ENCODE measurements at regions not wholly inside any gene's neighbourhood (a gene's known extent, or its start where the extent isn't known, plus 50 kb on each side); places are given as distances from the start of the nearest gene placed in this dataset.

DNA sequence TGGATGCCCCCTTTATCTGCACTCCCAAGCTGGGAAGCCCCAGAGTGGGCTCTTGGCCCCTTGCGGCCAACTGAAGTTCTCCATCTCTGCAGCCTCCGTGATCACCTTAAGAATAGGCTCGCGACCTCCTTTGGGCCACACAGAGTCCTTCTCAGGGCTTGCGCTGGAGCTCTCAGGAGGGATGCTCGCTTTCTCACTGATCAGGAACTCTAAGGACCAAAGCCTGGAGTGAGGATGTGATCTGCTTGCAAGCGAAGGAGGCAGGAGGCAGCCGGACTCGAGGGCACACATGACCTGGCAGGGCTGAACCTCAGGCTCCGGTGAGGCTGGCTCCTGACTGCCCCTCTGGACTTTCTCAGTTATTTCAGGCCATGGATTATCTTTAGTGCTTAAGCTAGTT is 192.1 kb upstream of the MKI67 start:
- no peak for DNase-seq

DNA sequence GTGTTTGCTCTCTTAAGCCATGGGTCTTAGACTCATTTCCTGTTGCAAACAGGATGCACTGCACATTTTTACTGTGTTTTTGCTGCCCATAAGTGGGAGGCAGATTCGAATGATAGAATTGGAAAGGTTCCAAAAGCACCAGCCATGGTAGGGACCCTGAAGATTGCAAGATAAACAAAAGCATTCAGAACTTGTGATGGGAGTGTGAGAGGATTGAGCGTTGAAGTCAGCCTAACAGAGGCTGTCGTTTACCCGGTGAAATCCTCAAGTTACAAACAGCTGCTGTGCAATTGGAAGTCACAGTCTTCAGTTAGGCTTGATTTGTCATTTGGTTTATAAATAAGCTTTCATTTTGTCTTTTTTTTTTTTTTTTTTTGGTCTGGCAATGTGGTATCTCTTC is 192.7 kb upstream of the MKI67 start:
- no peak for DNase-seq

DNA sequence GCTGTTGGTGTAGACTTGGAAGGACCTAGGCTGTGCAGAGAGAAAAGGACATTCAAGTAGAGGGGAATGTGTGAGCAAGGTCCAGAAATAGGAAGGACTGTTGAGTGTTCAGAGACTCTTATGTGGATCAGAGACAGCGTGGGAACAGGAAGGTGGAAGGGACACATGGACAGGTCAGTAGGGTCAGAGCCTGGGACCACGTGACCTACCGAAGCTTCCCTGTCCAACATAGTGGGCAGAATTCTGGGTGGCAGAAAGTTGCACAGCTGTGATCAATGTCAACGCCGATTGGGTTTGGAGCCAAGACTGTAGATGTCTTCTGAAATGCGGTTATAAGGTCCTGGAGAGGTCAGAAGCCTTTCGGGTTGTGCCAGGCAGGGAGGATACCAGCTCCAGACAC is 195.9 kb upstream of the MKI67 start:
- DNase-seq = no peak

DNA sequence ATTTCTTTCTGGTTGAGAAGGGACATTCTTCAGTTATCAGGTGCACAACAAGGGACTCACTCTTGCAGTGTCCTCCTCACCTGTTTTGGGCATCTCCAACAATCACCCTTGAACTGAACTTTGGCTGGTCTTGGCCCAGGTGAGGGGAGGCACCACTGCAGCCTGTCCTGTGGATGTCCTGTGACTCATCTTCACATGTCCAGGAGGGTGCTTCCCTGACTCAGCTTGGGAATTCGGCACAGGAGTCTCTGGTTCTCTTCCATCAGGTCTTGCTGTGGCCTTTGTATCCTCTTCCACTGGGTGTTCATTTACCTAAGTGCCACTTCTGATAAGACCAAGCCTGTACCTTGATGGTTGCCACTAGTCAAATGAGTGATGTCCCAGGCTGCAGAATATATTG is 196.7 kb upstream of the MKI67 start:
- no peak for DNase-seq

DNA sequence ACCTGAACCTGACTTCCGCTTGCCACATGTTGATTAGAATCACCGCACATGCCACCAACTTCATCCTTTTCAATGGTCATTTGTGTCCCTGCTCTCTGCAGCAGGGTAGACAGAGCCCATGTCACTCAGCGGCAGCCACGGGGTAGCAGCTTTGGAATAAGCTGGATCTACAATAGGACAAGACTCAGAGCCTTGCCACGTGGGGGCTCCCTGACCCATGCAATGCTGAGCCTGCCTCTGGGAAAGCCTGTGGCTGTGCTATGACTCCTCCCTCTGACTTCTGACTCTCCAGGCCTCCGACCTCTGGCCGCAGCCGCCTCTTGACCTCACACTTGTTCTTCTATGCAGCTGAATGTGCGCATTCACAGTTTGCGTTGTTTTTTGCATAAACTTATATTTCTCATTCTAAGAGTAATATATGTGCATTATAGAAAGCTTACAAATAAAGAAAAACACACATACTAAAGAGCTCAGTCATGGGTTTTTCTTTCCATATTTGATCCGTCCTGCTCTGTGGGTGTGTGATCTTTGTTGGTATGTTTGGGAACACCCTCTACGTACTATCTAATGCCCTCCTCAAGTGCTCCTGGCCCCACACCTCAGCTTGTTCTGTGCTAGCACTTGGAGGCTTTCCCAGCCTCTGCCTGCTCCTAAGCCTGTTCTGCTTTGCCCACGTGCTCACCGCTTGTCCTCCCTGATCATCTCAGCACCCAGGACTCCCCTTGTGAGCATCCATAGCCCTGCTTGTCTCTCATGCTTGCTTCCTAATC is 198.0 kb upstream of the MKI67 start:
- no peak for DNase-seq

DNA sequence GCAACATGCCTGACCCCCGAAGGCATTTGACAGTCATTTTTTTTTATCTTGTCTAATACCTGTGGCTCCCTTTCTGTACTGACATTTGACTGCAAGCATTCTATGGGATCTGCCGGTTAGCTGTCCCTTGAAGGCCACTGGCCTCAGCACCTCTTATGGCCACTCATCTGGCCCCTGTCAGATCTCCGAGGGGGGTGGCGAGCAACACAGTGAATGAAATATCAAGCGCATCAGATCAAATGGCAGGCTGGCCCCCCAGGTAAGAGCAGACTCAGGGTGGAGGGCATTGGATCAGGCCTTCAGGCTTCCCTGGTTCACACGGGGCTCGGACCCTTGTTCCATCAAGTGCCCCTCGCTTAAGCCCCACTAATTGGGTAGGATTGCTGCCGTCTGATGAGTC is 199.6 kb upstream of the MKI67 start:
- no peak for DNase-seq

DNA sequence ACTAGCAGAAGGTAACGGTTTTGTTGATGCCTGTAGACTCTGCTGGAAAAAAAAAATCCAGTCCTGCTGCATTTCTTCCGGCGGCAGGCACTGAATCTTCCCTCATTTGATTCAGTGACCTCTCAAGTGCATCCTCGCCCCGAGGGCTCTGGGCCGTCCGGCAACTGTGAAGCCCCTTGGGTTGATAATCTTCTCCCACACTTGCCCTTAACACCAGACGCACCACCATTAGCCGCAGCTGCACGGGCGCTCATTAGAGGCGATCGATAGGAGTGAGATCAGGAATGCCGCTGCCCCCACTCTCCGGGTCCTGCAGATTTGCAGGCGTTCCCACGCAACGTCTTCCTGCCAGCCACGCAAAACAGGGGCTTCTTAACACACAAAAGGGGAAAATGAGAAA is 200.0 kb upstream of the MKI67 start:
- DNase-seq = no peak

DNA sequence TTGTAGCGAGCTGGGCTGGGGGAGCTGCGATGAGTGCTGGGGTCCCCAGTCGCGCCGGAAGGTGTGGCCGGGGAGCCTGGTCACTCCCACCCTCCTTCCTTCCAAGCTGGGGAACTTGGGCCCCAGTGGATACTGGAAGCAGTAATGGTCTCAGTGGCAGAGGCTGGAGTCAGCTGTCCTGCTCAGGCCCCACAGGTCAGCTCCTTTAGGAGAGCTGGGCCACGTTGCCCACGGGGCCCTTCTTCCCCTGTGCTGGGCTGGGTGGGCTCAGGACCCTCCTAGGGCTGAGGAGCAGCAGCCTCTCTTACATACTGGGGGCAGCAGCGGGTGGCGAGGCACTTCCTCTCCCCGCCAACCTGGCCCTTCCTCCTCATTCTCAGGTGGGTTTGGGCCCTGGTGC is 200.6 kb upstream of the MKI67 start:
- no peak for DNase-seq

DNA sequence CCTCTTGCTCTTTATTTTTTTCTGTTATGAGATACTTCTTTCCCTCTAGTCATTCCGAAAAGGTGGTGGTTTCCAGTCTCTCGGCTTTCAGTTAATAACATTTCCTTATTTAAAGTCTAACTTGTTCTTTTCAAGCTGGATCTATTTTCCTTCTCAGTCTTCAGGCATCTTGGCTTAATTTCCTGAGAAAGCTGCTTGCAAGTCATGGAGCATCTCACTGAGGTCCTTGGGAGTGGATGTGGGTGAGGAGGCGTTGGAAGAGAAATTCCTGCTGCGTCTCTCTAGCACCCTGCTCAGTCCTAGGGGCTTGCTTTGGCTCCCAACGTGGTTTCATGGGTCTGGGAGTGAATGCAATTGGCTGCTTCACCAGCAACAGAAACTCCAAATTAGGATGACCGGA is 210.2 kb upstream of the MKI67 start:
- DNase-seq = no peak

DNA sequence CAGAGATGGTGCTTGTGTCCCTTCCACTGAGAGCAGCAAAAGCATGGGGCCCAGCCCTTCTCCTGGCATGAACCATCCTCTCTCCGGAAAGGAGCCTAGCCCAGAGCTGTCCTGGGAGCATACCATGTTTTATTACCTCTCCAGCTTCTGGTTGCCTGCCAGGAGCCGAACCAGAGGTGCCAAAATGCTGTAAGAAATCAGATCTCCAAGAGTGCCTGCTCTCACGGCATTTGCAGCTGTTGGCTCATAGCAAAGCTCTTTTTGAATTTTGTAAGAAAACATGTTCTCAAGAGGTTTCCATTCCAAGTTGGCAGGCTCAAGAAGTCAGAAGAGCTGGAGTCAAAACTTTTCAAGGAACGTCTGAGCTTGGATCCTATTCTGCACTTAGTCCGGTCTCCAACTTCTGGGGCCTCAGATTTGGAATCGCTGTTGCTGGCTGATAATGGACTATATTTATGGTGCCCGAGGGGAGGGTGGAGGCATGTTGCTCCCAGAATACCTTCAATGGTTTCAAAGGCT is 211.7 kb upstream of the MKI67 start:
- no peak for DNase-seq

DNA sequence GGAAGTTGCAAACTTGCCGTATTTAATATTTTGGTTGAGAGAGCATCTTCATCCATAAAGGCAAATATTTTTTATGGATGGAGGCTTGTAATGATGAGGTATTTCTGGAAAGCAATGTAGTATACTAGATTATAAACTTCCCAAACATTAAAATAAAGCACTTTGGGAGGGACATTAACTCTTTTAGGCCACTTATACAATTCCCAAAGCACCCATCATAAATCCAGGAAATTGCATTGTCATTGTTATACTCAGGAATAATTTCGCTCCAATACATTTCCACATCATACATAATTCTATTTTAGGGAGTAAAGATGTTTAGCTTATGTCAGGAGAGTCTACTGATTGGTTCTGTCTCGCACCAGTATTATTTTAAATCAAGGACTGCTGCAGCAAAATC is 212.7 kb upstream of the MKI67 start:
- DNase-seq = no peak

DNA sequence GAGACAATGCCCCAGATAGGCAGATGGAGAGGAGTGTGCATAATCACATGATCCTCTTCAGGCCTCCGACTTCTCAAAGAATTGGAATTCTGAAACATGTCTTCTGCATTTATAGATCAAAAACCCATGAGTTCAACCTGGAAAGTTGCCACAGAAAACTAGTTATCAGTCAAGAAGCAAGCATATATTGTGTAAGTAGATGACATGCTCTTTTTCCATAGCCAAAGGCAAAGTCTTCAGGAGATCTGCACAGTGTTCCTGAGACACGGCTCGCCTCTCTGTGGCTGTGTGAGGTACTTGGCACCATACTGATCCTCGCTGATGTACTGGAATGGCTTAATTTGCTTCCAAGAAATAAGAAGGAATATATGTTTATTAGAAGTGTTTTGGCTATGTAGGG is 213.5 kb upstream of the MKI67 start:
- DNase-seq = no peak

DNA sequence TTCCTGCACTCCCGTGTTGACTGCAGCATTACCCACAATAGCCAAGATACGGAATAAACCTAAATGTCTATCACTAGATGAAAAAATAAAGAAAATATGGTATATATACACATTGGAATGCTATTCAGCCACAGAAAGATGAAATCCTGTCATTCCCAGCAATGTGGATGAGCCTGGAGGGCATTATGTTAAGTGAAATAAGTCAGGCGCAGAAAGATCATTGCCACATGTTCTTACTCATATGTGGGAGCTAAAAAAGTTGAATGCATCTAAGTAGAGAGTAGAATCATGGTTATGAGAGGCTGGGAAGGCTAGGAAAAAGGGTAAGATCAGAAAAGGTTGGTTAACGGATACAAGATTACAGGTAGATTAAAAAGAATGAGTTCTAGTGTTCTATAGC is 219.1 kb upstream of the MKI67 start:
- no peak for DNase-seq

DNA sequence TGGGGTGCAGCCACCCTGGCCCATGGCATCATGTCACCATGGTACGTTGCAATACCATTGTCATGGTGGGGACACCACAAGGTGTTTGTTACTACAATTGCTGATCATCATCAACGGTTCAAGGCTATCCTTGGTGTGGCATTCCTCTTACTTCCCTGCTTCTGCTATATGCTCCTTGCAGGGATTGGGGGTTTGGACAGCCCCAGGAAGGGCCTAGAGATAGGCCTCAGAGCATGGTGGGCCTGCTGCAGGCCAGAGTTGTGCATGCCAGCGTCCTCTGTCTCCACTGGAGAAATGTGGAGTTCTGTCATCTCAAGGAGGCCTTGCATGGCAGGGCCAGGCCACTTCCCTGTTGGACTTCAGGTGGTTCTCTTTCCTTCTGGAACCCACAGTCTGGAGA is 234.6 kb upstream of the MKI67 start:
- DNase-seq = no peak

DNA sequence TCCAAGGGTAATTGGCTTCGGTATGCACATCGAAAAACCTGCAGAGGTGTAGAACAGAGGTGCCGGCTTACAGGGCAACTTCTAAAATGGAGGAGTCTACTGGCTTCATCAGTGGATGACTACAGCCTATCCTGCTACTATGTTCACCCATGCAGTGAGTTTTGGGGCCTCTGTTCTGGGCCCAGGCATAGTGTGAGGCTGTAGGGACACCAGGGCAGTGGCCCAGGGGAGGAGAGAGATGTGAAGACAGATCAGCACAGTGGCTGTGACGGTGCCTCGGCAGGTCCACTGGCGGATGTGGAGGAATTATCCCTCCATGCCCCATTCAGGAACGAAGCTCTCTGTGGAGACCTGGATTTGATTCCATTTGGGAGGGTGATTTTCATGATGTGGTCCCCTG is 235.3 kb upstream of the MKI67 start:
- DNase-seq = no peak

DNA sequence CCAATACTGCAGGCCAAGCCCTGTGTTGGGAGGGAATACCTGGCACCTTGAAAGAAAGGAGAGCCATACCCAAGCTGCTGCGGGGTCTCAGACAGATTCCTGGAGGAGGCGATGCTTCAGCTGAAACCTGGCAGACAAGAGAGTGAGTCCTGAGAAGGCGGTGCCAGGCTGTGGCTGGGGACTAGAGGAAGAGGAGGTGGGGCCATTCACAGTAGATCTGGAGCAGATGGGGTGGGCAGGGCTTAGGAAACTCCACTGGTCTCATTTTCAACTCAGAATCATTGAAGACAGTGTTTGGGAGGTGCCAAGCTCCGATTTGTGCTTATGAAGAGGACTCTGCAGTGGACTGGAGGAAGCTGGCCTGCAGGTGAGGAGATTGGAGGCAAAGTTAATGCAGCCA is 236.3 kb upstream of the MKI67 start:
- no peak for DNase-seq

DNA sequence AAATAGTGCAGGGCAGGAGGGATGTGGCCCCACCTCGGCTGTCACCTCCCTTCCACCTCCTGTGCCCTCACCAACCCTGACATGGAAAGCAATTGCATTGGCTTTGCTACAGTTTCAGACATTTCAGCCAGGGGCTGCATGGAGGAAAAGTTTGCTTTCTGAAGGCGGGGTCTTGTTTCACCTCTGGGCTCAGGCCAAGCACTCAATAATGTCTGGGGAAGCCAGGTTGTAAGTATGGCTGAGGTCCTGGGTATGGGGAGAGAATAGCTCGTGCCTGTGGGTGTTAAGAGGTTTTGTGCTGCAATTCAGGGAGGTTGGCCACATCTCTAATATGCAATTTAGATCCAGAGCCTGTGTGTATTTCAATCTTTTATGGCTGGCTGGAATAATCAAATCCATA is 238.4 kb upstream of the MKI67 start:
- DNase-seq = no peak

DNA sequence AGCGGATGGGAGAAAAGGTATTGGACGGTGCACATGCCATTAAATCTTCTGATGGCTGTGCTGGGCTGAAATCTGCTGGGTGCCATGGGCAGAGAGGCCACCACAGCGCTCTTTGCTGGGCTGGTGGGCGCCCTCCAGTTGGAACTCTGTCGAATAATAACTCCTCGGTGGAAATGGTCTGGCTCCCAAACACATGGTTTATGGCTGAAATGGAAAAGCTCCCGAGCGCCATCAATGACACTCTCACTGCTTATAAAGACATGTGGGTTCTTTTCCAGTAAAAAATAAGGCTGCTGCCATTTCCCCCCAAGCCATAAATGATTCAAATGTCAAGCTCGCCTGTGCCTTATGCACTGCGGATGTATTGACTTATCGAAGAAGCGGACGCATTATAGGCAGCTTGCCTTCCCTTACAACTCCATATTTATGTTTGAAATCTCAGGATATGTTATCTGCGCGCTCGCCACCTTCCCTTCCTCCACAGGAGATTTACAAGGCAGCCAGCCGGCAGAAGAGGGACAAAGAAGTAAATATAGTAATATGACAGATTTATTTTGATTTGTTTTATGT is 239.0 kb upstream of the MKI67 start:
- DNase-seq = no peak

DNA sequence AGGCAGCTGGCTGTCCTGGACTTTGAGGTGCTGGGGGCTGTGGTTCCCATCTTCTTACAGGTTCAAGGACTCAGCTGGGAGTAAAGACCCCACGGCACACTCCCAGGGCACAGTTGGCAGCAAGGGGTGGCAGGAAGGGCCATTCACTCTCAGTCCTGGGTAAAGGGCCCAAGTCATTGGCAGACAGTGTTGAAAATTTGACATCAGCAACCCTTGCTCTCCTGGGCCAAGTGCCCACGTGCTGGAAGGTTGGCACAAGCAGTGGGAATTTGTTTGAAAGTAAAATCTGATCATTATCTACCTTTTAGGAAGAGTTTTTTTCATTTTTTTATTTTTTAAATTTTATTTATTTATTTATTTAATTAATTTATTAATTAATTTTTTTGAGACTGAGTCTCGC is 241.6 kb upstream of the MKI67 start:
- no peak for DNase-seq

DNA sequence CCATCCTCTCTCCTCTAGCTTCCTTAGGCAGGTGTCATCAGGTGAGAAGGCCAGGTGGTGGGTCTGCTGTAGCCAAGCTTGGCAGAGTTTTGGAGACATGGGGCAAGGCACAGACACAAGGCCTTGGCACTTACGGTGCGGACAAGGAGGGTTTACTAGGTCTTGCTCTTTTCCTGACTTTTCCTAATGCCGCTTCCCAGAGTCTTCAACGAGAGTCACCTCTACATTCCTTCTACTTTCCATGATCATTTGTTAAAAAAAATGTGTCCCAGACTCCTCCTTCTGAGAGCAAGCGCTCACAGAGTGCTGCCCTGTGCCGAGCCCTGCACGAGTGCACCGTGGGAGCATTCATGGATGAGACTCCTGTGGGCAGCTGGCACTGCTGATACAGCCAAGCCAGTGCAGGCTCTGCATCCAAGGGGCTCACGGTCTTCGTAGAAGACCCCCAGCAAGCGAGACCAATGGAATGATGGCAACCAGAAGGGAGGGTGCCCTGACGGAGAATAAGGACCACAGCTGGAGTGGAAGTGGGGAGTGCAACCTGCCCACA is 243.0 kb upstream of the MKI67 start:
- DNase-seq = no peak

DNA sequence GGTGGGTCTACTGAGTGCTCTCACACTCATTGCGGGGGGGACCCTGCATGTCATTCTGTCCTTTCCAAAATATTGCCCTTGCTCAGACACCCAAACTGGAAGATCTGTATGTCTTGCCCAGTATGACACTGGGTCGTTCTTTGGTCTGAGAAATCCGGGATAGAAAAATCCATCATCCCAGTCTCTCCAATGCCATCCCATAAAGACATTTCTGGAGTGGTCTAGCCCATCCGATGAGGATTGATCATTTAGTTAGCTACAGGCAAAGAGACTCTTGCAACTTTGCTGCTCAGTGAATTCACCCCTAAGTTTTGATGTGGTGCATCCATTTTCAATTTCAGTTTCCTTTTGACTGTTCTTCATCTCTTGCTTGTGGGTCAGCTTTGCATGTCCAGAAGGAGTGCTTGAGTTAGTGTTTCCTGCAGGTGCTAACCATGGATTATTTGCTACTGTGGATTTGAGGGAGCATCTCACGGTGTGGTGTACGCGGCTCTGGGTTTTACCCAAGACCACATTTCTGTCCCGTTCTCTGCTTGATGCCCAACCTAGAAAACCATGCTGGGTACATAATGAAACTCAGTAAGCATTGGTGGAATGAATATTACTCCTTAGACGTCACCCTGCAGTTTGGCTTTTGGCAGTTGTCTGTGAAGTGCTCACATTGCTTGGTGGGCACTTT is 247.0 kb upstream of the MKI67 start:
- no peak for DNase-seq

DNA sequence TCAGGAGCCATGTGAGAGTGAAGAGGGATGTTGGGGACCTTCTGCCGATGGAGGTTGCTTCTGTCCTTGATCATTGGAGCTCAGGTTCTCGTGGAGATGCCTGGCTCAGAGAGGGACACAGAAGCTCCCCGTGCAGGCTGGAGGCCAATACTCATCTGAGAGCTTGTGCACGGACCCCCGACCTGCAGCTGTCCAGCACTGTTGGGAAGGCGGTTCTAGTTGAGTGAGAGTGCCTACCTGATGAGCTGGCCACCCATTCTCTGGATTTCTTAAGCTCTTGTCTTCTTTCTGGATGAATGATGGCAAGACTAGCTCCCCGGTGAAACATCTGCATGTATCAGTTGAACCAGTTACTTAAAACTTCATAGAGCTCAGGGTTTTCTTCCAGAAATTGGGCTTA is 247.6 kb upstream of the MKI67 start:
- no peak for DNase-seq

DNA sequence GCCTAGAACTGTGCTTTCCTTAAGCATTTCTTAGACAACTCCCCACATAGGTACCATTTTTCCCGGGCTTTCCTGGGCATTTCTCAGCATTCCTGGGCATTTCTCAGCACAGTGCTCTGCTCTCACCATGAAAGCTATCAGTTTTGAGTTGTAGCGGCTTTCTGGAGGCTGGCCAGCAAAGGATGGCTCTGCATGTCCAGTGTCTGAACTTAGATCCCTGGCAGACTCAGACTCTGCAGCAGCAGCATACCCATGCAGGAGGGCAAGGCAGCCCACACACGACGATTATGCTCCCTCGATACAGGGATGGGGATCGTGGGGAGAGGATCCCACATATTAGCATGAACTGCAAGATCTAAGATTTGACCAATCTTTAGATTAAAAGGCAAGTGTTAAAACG is 248.9 kb upstream of the MKI67 start:
- no peak for DNase-seq

DNA sequence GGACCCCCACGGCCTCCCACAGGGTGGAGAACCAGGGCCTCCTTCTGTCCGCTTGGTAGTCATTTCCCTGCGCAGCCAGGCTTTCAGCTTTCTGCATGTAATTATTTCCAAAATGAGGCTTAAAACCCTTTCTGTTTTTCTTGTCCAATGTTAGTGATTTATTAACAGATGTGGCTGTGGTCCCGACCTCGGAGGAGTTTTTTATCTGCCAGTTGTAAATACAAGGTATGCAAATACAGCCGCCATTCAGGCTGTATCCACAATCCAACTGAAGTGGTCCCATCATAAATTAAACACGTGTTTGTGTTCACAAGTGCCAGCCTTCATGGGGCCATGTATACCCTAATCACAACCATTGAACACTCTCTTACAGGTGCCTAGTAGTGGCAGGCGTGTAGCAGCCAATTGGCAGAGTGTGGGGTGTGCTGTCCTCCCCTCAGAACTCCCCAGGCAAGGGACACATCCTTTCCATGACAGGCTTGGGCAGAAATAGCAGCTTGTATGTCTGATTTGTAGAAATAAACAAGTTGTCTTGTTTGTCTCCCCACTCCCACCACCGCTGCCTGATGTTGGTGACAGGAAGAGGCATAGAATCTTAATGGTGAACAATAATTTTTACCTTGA is 251.3 kb upstream of the MKI67 start:
- DNase-seq = no peak

Data from GOT3 (cell line).